ENCODE measurements at regions not wholly inside any gene's neighbourhood (a gene's known extent, or its start where the extent isn't known, plus 50 kb on each side); places are given as distances from the start of the nearest gene placed in this dataset.

GRCh38 chr18:45399146-45399545 is 216.1 kb upstream of the SLC14A2 start:
- ChIA-PET CTCF (interaction anchor here (1.5 to 2.0 kb wide), 2 partner anchors 11 to 13 kb away, joined by 3 to 4 read pairs; no protein-coding TSS in a partner anchor), POLR2A (no interaction called here)
- DNase-seq (ENCODE audit: low read depth, low spot score) = no peak
- H3K4me3 ChIP-seq (ENCODE audit: low read depth, low read length) = no peak overlapping the region
- no peak for TF ChIP-seq CTCF (IDR thresholded peaks at IDR 0.05; ENCODE audit: insufficient read depth, low read length, missing control alignments)

- H3K4me3 ChIP-seq (ENCODE audit: low read depth, low read length) = no peak overlapping the region
- ChIA-PET CTCF (interaction anchor here (1.5 to 2.0 kb wide), 2 partner anchors 10 to 14 kb away, joined by 3 to 4 read pairs; no protein-coding TSS in a partner anchor), POLR2A (no interaction called here)
- no peak for DNase-seq (ENCODE audit: low read depth, low spot score)
- TF ChIP-seq CTCF (IDR thresholded peaks at IDR 0.05; ENCODE audit: insufficient read depth, low read length, missing control alignments) = no peak
These were observed 215.6 kb upstream of the SLC14A2 start for GRCh38 chr18:45399643-45400042.

- ChIA-PET CTCF (interaction anchor here (0.9 kb wide), 1 partner anchor 18 kb away, joined by 4 read pairs; no protein-coding TSS in a partner anchor), POLR2A (interaction anchor here (0.6 kb wide), 1 partner anchor 233 kb away, joined by 3 read pairs; no protein-coding TSS in a partner anchor)
- no peak for DNase-seq (ENCODE audit: low read depth, low spot score)
- H3K4me3 ChIP-seq (ENCODE audit: low read depth, low read length) = no peak overlapping the region
- no peak for TF ChIP-seq CTCF (IDR thresholded peaks at IDR 0.05; ENCODE audit: insufficient read depth, low read length, missing control alignments)
These were observed 212.7 kb upstream of the SLC14A2 start for GRCh38 chr18:45402485-45403056.

GRCh38 chr18:45403341-45404049 is 211.8 kb upstream of the SLC14A2 start:
- ChIA-PET POLR2A (no interaction called here), CTCF (interaction anchor here (0.9 kb wide), 1 partner anchor 19 kb away, joined by 4 read pairs; no protein-coding TSS in a partner anchor)
- TF ChIP-seq CTCF (IDR thresholded peaks at IDR 0.05; ENCODE audit: insufficient read depth, low read length, missing control alignments) = no peak
- DNase-seq (ENCODE audit: low read depth, low spot score) = no peak
- no peak overlapping the region for H3K4me3 ChIP-seq (ENCODE audit: low read depth, low read length)

- CTCF ChIA-PET = interaction anchor here (1.1 kb wide), 1 partner anchor 22 kb away, joined by 3 read pairs; no protein-coding TSS in a partner anchor
- POLR2A ChIA-PET = no interaction called here
- DNase-seq (ENCODE audit: low read depth, low spot score) = no peak
- TF ChIP-seq CTCF (IDR thresholded peaks at IDR 0.05; ENCODE audit: insufficient read depth, low read length, missing control alignments) = no peak
- no peak overlapping the region for H3K4me3 ChIP-seq (ENCODE audit: low read depth, low read length)
These were observed 207.1 kb upstream of the SLC14A2 start for GRCh38 chr18:45408218-45408617.

- ChIA-PET POLR2A (no interaction called here), CTCF (interaction anchor here (1.3 kb wide), 1 partner anchor 10 kb away, joined by 4 read pairs; no protein-coding TSS in a partner anchor)
- no peak overlapping the region for H3K4me3 ChIP-seq (ENCODE audit: low read depth, low read length)
- no peak for DNase-seq (ENCODE audit: low read depth, low spot score)
- TF ChIP-seq CTCF (IDR thresholded peaks at IDR 0.05; ENCODE audit: insufficient read depth, low read length, missing control alignments) = no peak
These were observed 205.3 kb upstream of the SLC14A2 start for GRCh38 chr18:45409971-45410370.

All from AG04449 (cell line).